OCI-M1 (cell line): ENCODE measurements at regions not wholly inside any gene's neighbourhood (a gene's known extent, or its start where the extent isn't known, plus 50 kb on each side); places are given as distances from the start of the nearest gene placed in this dataset.
A peak's percentile ranks its signal among the peaks of the same experiment; 100 is the strongest.

Experiments used
- DNase-seq: peaks from one replicate; lab custom pipeline; 2025; lab: John Stamatoyannopoulos, UW

- no peak for DNase-seq
Observed at GRCh38 chr2:193556766-193557470, 1362.2 kb upstream of the TMEFF2 start.

GRCh38 chr2:193549661-193550060 is 1354.9 kb upstream of the TMEFF2 start:
- peak; percentile 51 for DNase-seq

- DNase-seq = no peak
Observed at GRCh38 chr2:193542762-193543161, 1348.0 kb upstream of the TMEFF2 start.

- DNase-seq = no peak
Observed at GRCh38 chr2:193539188-193539587, 1344.5 kb upstream of the TMEFF2 start.

DNA sequence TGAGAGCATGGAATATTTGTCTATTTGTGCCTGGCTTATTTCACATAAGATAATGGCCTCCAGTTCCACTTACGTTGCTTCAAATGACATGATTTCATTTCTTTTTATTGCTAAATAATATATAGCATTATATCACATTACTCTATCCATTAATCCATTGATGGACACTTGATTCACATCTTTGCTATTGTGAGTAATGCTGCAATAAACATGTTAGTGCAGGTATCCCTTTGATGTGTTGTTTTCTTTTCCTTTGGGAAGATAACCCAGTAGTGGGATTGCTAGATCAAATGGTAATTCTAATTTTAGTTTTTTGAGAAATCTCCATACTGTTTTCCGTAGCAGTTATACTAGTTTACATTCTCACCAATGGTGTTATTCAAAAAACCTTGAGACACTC is 1343.3 kb upstream of the TMEFF2 start:
- no peak for DNase-seq

DNA sequence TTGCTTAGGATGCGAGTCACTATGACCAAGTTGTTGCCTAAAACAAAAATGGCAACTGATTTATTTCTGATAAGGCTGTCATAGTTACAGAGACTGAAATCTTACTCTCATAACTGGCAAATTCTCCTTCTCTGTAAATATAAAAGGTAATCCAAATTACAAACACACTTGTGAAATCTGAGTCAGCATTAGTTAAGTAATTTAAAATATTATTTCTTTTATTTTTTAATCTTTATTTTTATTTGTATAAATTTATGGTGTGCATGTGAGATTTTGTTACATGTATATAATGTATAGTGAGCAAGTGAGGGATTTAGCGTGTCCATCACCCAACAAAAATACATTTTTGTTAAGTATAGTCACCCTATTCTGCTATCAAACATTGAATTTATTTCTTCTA is 1342.8 kb upstream of the TMEFF2 start:
- DNase-seq = no peak

DNA sequence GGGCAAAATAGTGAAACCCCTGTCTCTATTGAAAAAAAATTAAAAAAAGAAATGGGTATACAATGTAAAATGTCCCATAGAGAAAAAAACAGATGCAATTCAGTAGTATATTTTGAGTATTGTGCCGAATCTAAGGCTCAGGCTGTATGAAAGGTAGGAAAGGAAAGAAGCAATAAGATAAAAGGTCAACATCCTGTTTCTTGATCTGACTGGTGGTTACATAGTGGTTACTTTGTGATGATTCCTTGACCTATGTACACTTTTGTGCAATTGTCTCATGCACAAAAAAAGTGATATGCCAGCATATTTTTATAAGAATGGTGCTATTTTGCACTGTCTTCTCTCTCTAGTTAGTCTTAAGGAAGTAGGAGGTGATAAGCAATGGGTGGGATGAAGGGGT is 1333.7 kb upstream of the TMEFF2 start:
- peak; percentile 35 for DNase-seq

- no peak for DNase-seq
Observed at GRCh38 chr2:193527146-193527545, 1332.4 kb upstream of the TMEFF2 start.

GRCh38 chr2:193523662-193524061 is 1328.9 kb upstream of the TMEFF2 start:
- no peak for DNase-seq

GRCh38 chr2:193521523-193521922 is 1326.8 kb upstream of the TMEFF2 start:
- no peak for DNase-seq

DNA sequence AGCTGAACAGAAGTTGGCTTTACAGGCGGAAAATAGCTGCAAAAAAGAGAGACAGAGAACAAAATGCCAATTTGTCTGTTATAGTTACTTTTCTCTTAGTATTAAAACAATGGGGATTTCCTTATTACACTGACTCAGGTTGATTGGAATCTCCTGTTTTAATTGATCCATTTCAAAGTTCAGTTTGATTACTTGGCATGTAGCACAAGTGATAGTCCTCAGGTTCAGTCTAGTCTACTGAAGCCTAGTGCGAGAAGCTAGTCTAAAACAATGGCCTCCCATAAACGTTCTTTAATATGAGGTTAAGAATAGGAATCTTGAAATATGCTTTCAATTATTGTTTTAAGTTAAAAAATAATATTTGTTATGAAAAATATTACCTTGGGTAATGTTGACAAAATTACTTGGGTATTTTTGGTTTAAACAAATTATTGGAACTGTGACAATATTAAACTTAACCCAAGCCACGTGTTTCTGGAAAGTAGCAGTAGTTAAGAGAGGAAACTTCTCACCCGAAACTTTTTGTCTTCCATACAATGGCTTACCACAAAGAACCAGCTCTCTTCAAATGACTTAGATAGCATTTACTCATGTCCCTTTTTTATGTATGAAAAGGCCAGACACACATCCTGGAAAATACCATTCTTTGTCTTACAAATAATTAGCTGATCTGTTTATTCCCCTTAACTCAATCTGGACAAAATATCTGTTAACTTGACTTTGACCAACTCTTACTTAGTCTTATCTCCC is 1326.2 kb upstream of the TMEFF2 start:
- no peak for DNase-seq

GRCh38 chr2:193518041-193518817 is 1323.5 kb upstream of the TMEFF2 start:
- no peak for DNase-seq

DNA sequence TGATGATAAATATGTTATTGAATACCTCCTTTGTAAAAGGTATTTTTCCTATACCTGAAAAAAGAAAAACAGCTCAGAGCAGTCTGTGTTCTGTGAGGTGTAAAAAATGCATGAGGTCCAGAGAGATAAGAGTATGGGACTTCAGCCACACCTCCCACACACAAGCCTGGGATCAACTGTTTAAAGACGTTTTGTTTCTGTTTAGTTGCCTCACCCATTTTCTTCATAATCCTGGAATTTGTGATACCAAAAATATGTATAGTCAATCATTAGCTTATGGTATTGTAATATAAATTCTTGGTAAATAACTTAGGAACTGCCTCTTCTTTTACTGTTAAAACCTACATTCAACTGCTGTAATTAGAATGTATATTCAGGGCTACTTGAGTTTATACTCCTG is 1322.9 kb upstream of the TMEFF2 start:
- peak; percentile 60 for DNase-seq

DNA sequence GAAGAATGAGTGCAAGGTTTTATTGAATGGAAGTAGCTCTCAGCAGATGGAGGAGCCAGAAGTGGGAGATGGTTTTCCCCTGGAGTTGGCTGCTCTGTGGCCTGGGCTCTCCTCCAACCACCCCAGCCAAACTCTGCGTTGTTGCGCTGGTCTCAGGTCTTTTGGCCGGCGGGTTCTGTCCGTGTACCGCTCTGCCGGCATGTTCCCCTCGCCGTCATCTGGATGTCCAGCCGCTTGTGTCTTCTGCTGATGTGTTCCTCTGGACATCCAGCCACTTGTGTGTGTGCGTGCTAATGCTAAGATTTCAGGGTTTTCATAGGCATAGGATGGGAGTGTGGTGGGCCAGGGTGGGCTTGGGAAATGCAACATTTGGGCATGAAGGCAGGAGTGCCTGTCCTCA is 1311.3 kb upstream of the TMEFF2 start:
- DNase-seq = no peak

GRCh38 chr2:193505620-193506019 is 1310.9 kb upstream of the TMEFF2 start:
- peak; percentile 42 for DNase-seq

GRCh38 chr2:193502363-193503035 is 1307.8 kb upstream of the TMEFF2 start:
- DNase-seq = no peak

DNA sequence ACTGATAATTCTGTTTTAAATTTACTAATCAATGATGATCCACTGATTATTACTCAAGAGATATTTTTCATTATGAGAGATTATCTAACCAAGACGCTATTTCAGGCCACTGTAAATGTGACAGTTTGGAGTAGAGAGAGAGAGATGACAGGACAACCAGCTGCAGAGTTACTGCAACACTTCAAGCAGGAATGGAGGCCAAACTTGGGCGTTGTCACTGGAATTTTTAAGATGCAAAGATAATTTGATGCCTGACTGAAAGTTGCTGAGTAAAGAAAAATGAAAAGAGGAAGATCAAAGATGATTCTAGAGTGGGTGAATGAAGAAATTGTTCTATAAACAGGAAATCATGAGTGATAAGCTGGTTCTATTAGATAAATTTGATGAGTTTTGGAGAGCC is 1302.1 kb upstream of the TMEFF2 start:
- DNase-seq = no peak

- peak; percentile 80 for DNase-seq
Observed at GRCh38 chr2:193482557-193482956, 1287.8 kb upstream of the TMEFF2 start.

- DNase-seq = no peak
Observed at GRCh38 chr2:193480187-193480586, 1285.5 kb upstream of the TMEFF2 start.

- DNase-seq = no peak
Observed at GRCh38 chr2:193476171-193476800, 1281.6 kb upstream of the TMEFF2 start.

GRCh38 chr2:193475038-193475437 is 1280.3 kb upstream of the TMEFF2 start:
- DNase-seq = no peak

- no peak for DNase-seq
Observed at GRCh38 chr2:193469251-193469650, 1274.5 kb upstream of the TMEFF2 start.
